H1 (cell line): ENCODE measurements at regions not wholly inside any gene's neighbourhood (a gene's known extent, or its start where the extent isn't known, plus 50 kb on each side); places are given as distances from the start of the nearest gene placed in this dataset.
A peak's percentile ranks its signal among the peaks of the same experiment; 100 is the strongest.

Experiments
- CTCF ChIA-PET: fragments of 300-600 bp; sonication (Branson Sonifier 250); formaldehyde crosslinking; loops from one replicate; lab custom pipeline; 2021; ENCODE audit not compliant: partially characterized antibody; lab: Charles Lee
- POLR2A ChIA-PET: fragments of 300-600 bp; sonication (Branson Sonifier 250); formaldehyde crosslinking; loops from one replicate; lab custom pipeline; 2021; ENCODE audit warnings: inconsistent platforms; ENCODE audit not compliant: partially characterized antibody; lab: Charles Lee
- DNase-seq, 2 experiments: peaks; one replicate each; pipeline versions ENCODE4 v3.0.0 to v3.0.0-alpha.2; 2010 to 2022; ENCODE audit warnings: low spot score in 2 of 2, low read depth in 1 of 2, mixed read lengths in 1 of 2
- FAIRE-seq: peaks from 2 replicates; lab custom pipeline; 2011; peaks lifted over from hg19 to GRCh38; lab: Jason Lieb, UNC
- H2AFZ ChIP-seq: 2 replicates; pipeline ENCODE4 v1.8.1; 2012; ENCODE audit warnings: low read length, inconsistent platforms
- H2AK5ac ChIP-seq: 2 replicates; pipeline ENCODE4 v1.6.1; 2013; ENCODE audit warnings: low read depth, low read length
- H2BK120ac ChIP-seq: replicated peaks from 2 replicates; pipeline ENCODE3; 2013; ENCODE audit warnings: low read depth, low read length, inconsistent platforms
- H2BK12ac ChIP-seq: 2 replicates; pipeline ENCODE4 v1.6.1; 2013; ENCODE audit warnings: low read depth, low read length
- H2BK15ac ChIP-seq: 2 replicates; pipeline ENCODE4 v1.6.1; 2013; ENCODE audit warnings: low read length
- H2BK20ac ChIP-seq: 2 replicates; pipeline ENCODE4 v1.6.1; 2013; ENCODE audit warnings: low read length
- H2BK5ac ChIP-seq: 2 replicates; pipeline ENCODE4 v1.6.1; 2013; ENCODE audit warnings: low read depth, low read length
- H3K14ac ChIP-seq: 2 replicates; pipeline ENCODE4 v1.6.1; 2013; ENCODE audit warnings: inconsistent platforms; ENCODE audit not compliant: insufficient read length
- H3K18ac ChIP-seq: 2 replicates; pipeline ENCODE4 v1.6.1; 2013; ENCODE audit warnings: low read length; ENCODE audit errors: extremely low read depth
- H3K23ac ChIP-seq: 2 replicates; pipeline ENCODE4 v1.6.1; 2013; ENCODE audit warnings: inconsistent platforms; ENCODE audit not compliant: insufficient read length
- H3K23me2 ChIP-seq: 2 replicates; pipeline ENCODE4 v1.6.1; 2013; ENCODE audit warnings: low read depth, low read length
- H3K27ac ChIP-seq: 2 replicates; pipeline ENCODE4 v1.6.1; 2011; ENCODE audit warnings: low read depth, low read length, inconsistent platforms
- H3K27me3 ChIP-seq, 4 experiments: replicated peaks in 1 of 4; 1 replicate in 1 of 4; 2 replicates in 3 of 4; pipeline versions ENCODE4 v1.6.1 to v1.8.1; 2011 to 2013; ENCODE audit warnings: low read length in 3 of 4, mild to moderate bottlenecking in 3 of 4, inconsistent platforms in 2 of 4, mixed read lengths in 2 of 4, moderate library complexity in 1 of 4; ENCODE audit not compliant: control insufficient read depth in 3 of 4, insufficient read depth in 3 of 4; ENCODE audit errors: extremely low read depth in 1 of 4
- H3K36me3 ChIP-seq, 4 experiments: 2 replicates each; pipeline versions ENCODE4 v1.6.1 to v1.8.1; 2011 to 2013; ENCODE audit warnings: mild to moderate bottlenecking in 4 of 4, low read length in 3 of 4, moderate library complexity in 2 of 4, control low read depth in 1 of 4, inconsistent platforms in 1 of 4; ENCODE audit not compliant: insufficient read depth in 4 of 4, control insufficient read depth in 2 of 4
- H3K4ac ChIP-seq: replicated peaks from 2 replicates; pipeline ENCODE3; 2013; ENCODE audit warnings: low read length, low read depth, mixed read lengths, inconsistent platforms; ENCODE audit not compliant: insufficient read length
- H3K4me1 ChIP-seq, 4 experiments: replicated peaks in 1 of 4; 1 replicate in 1 of 4; 2 replicates in 3 of 4; pipeline versions ENCODE4 v1.6.1 to v1.8.1; 2011 to 2013; ENCODE audit warnings: low read length in 3 of 4, inconsistent platforms in 2 of 4, mixed read lengths in 1 of 4; ENCODE audit not compliant: insufficient read depth in 4 of 4, control insufficient read depth in 3 of 4
- H3K4me2 ChIP-seq, 2 experiments: 2 replicates each; pipeline versions ENCODE4 v1.6.1 to v1.8.1; 2011 to 2013; ENCODE audit warnings: low read depth in 2 of 2, low read length in 2 of 2, control low read depth in 1 of 2, inconsistent platforms in 1 of 2, mild to moderate bottlenecking in 1 of 2; ENCODE audit not compliant: insufficient read depth in 1 of 2
- H3K4me3 ChIP-seq, 4 experiments: fragments of 200-600, 300-600 bp in 1 of 4; sonication (generic), shearing (Covaris generic), sonication (Bioruptor Twin) in 1 of 4; 2 replicates each; pipeline versions ENCODE4 v1.5.1 to v1.8.1; 2011 to 2016; ENCODE audit warnings: low read length in 4 of 4, low read depth in 3 of 4, control low read depth in 2 of 4, inconsistent platforms in 2 of 4, mild to moderate bottlenecking in 2 of 4, mixed read lengths in 1 of 4, moderate library complexity in 1 of 4; ENCODE audit not compliant: insufficient read depth in 2 of 4; ENCODE audit errors: extremely low read depth in 1 of 4
- H3K56ac ChIP-seq: replicated peaks from 2 replicates; pipeline ENCODE3; 2013; ENCODE audit warnings: low read depth, mild to moderate bottlenecking, mixed read lengths, low read length, inconsistent platforms; ENCODE audit not compliant: insufficient read length
- H3K79me1 ChIP-seq: 2 replicates; pipeline ENCODE4 v1.6.1; 2013; ENCODE audit warnings: low read depth, low read length, control low read depth
- H3K79me2 ChIP-seq, 2 experiments: 2 replicates each; pipeline versions ENCODE4 v1.6.1 to v1.8.1; 2012 to 2013; ENCODE audit warnings: low read length in 2 of 2, mild to moderate bottlenecking in 2 of 2, inconsistent platforms in 1 of 2; ENCODE audit not compliant: insufficient read depth in 2 of 2, control insufficient read depth in 1 of 2
- H3K9ac ChIP-seq, 4 experiments: replicated peaks in 1 of 4; 1 replicate in 1 of 4; 2 replicates in 3 of 4; pipeline versions ENCODE4 v1.6.1 to v1.8.1; 2011 to 2013; ENCODE audit warnings: low read depth in 3 of 4, low read length in 3 of 4, control low read depth in 2 of 4, mild to moderate bottlenecking in 2 of 4, moderate library complexity in 2 of 4, inconsistent platforms in 1 of 4; ENCODE audit errors: extremely low read depth in 1 of 4
- H3K9me3 ChIP-seq, 2 experiments: 2 replicates each; pipeline versions ENCODE4 v1.6.1 to v1.8.1; 2012 to 2013; ENCODE audit warnings: mild to moderate bottlenecking in 2 of 2, moderate library complexity in 2 of 2, control low read depth in 1 of 2, inconsistent platforms in 1 of 2, low read depth in 1 of 2, low read length in 1 of 2, mixed read lengths in 1 of 2; ENCODE audit not compliant: insufficient read depth in 2 of 2
- H4K20me1 ChIP-seq, 2 experiments: replicated peaks in 1 of 2; 2 replicates each; pipeline versions ENCODE3 to v1.8.1; 2011 to 2013; ENCODE audit warnings: inconsistent platforms in 2 of 2, low read length in 2 of 2, mild to moderate bottlenecking in 1 of 2; ENCODE audit not compliant: insufficient read depth in 2 of 2, control insufficient read depth in 1 of 2
- H4K5ac ChIP-seq: 2 replicates; pipeline ENCODE4 v1.6.1; 2013; ENCODE audit warnings: low read length, low read depth, mixed read lengths, inconsistent platforms; ENCODE audit not compliant: insufficient read length
- H4K8ac ChIP-seq: 2 replicates; pipeline ENCODE4 v1.8.0; 2013; ENCODE audit warnings: mild to moderate bottlenecking, moderate library complexity, low read length, inconsistent platforms; ENCODE audit not compliant: insufficient read depth; ENCODE audit errors: extremely low read depth
- H4K91ac ChIP-seq: replicated peaks from 2 replicates; pipeline ENCODE3; 2013; ENCODE audit warnings: low read length, mixed read lengths, inconsistent platforms; ENCODE audit not compliant: insufficient read length
- BACH1 ChIP-seq: IDR thresholded peaks from 2 replicates; pipeline ENCODE4 v1.6.1; 2012; ENCODE audit warnings: low read length, improper control_type of control experiment
- CEBPB ChIP-seq: IDR thresholded peaks from 2 replicates; pipeline ENCODE4 v1.6.1; 2012; ENCODE audit warnings: low read depth, low read length
- JUN ChIP-seq: IDR thresholded peaks from 2 replicates; pipeline ENCODE4 v1.6.1; 2011; ENCODE audit warnings: low read depth, mild to moderate bottlenecking, improper control_type of control experiment, low read length
- KDM1A ChIP-seq: fragments of 200-600, 300-600 bp; sonication (generic); IDR thresholded peaks from 2 replicates; pipeline ENCODE4 v1.7.1; 2016; ENCODE audit warnings: mild to moderate bottlenecking, low read length, borderline replicate concordance
- PHF8 ChIP-seq: fragments of 200-600 bp; sonication (generic); conservative IDR thresholded peaks from 2 replicates; pipeline ENCODE4 v1.7.1; 2012; ENCODE audit warnings: low read depth, mild to moderate bottlenecking, inconsistent platforms, low read length, moderate library complexity
- RBBP5 ChIP-seq: IDR thresholded peaks from 2 replicates; pipeline ENCODE4 v1.7.1; 2012; ENCODE audit warnings: low read depth, mild to moderate bottlenecking, inconsistent platforms, low read length, moderate library complexity, borderline replicate concordance
- SIX5 ChIP-seq: IDR thresholded peaks from 2 replicates; pipeline ENCODE4 v1.6.1; 2011; ENCODE audit warnings: mild to moderate bottlenecking, low read depth, low read length
- SRF ChIP-seq: IDR thresholded peaks from 2 replicates; pipeline ENCODE4 v1.6.1; 2011; ENCODE audit warnings: mild to moderate bottlenecking, low read depth, low read length, moderate library complexity
- TAF7 ChIP-seq: optimal IDR thresholded peaks from 2 replicates; pipeline ENCODE3; 2011; ENCODE audit warnings: low read depth, mild to moderate bottlenecking, inconsistent platforms, low read length, moderate library complexity, borderline replicate concordance
- USF2 ChIP-seq: IDR thresholded peaks from 2 replicates; pipeline ENCODE4 v1.6.1; 2011; ENCODE audit warnings: low read length, improper control_type of control experiment
- WGBS, 2 experiments: shearing (Covaris generic) in 1 of 2; methylation state at CpG; one replicate each; pipeline versions ENCODE4 v1.1.6 to v1.1.7; 2013 to 2015; ENCODE audit warnings: low lambda C conversion rate in 2 of 2, mixed read lengths in 2 of 2, inconsistent platforms in 1 of 2, low coverage in 1 of 2, missing lambda C conversion rate in 1 of 2; ENCODE audit not compliant: insufficient replicate concordance in 2 of 2, insufficient coverage in 1 of 2, insufficient read length in 1 of 2; ENCODE audit errors: extremely low coverage in 1 of 2, missing lambda C conversion rate in 1 of 2; 5-methylcytosine and 5-hydroxymethylcytosine counted together
- TF ChIP-seq, protein P1 (sequence below), 3 experiments: IDR thresholded peaks; 1 replicate in 2 of 3; 2 replicates in 1 of 3; pipeline versions ENCODE4 v1.5.1 to v1.6.1; 2011; ENCODE audit warnings: low read length in 3 of 3, mild to moderate bottlenecking in 3 of 3, inconsistent platforms in 2 of 3, low read depth in 1 of 3, moderate library complexity in 1 of 3; ENCODE audit not compliant: insufficient read depth in 1 of 3; ENCODE audit errors: control extremely low read depth in 1 of 3

DNA sequence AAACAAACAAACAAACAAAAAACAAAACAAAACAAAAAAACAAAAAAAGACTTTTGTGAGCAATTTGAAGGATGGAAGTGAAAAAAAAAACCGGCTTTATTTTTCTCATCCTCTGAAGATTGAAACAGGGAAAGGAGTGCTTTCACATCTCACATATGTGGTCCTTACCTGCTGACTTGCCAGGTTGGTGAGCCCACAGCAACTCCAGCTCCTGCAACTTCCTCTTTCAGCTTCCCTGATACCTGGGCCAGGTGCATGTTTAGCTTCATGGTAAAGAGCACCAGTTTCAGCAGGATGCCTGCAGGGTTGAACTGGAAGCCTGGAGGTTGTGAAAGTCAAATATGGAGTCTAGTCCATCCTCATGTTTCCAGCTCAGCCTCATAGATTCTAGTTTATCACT lies 221.2 kb upstream of the OTX2 start:
- no peak overlapping the region for H2AK5ac ChIP-seq
- H3K4me1 ChIP-seq = peaks cover 0 to 6% (median 2%) of the 10 kb centered on the region in 4 experiments; a peak in 4 of 7 replicates
- DNase-seq (no peak), FAIRE-seq (no peak)
- no peak overlapping the region for H3K14ac ChIP-seq
- H4K20me1 ChIP-seq = no peaks in the 10 kb centered on the region
- no peaks in the 10 kb centered on the region for H3K79me2 ChIP-seq
- H3K18ac ChIP-seq = no peak overlapping the region
- no peaks in the 10 kb centered on the region for H3K36me3 ChIP-seq
- no peak overlapping the region for H4K91ac ChIP-seq
- no peaks in the 10 kb centered on the region for H3K23me2 ChIP-seq
- CTCF ChIA-PET = interaction anchor here (1.0 kb wide), 1 partner anchor 21 kb away, joined by 3 read pairs; no protein-coding TSS in a partner anchor
- no peak overlapping the region for H3K9ac ChIP-seq
- no peaks in the 10 kb centered on the region for H3K27me3 ChIP-seq
- H3K27ac ChIP-seq = no peak overlapping the region
- no peak overlapping the region for H4K8ac ChIP-seq
- no peak overlapping the region for H3K4me2 ChIP-seq
- no peak overlapping the region for H2BK5ac ChIP-seq
- 80% methylated on average over 1 of the region's 1 CpG; no CpG with 5 or more reads in 1 of the 2 experiments for WGBS, 2 experiments
- no peak overlapping the region for H2BK12ac ChIP-seq
- no peak overlapping the region for H3K4me3 ChIP-seq
- H2BK20ac ChIP-seq = peak overlapping the region; percentile 25; the same call in 1 of the 2 replicates
- no peak overlapping the region for H2AFZ ChIP-seq
- H3K23ac ChIP-seq = no peak overlapping the region
- H3K56ac ChIP-seq = no peak overlapping the region
- H3K79me1 ChIP-seq = no peaks in the 10 kb centered on the region
- no peak overlapping the region for H2BK120ac ChIP-seq
- no peak overlapping the region for H3K4ac ChIP-seq
- POLR2A ChIA-PET = no interaction called here
- H4K5ac ChIP-seq = no peak overlapping the region
- H2BK15ac ChIP-seq = no peak overlapping the region
- H3K9me3 ChIP-seq = peaks cover 2 to 3% of the 10 kb centered on the region in 2 experiments; a peak in 2 of 4 replicates
- TF ChIP-seq BACH1 (no peak), SIX5 (no peak), TAF7 (no peak), RBBP5 (no peak), KDM1A (no peak), SRF (no peak), PHF8 (no peak), CEBPB (no peak), JUN (no peak), USF2 (no peak)
- TF ChIP-seq, protein P1, sequence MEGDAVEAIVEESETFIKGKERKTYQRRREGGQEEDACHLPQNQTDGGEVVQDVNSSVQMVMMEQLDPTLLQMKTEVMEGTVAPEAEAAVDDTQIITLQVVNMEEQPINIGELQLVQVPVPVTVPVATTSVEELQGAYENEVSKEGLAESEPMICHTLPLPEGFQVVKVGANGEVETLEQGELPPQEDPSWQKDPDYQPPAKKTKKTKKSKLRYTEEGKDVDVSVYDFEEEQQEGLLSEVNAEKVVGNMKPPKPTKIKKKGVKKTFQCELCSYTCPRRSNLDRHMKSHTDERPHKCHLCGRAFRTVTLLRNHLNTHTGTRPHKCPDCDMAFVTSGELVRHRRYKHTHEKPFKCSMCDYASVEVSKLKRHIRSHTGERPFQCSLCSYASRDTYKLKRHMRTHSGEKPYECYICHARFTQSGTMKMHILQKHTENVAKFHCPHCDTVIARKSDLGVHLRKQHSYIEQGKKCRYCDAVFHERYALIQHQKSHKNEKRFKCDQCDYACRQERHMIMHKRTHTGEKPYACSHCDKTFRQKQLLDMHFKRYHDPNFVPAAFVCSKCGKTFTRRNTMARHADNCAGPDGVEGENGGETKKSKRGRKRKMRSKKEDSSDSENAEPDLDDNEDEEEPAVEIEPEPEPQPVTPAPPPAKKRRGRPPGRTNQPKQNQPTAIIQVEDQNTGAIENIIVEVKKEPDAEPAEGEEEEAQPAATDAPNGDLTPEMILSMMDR (IDR thresholded peaks at IDR 0.05; ENCODE audit: control extremely low read depth in 1 of 3, insufficient read depth in 1 of 3, low read depth in 1 of 3, low read length in 3 of 3) = no peak
